PC-3 (cell line): ENCODE measurements at regions not wholly inside any gene's neighbourhood (a gene's known extent, or its start where the extent isn't known, plus 50 kb on each side); places are given as distances from the start of the nearest gene placed in this dataset.

Experiments used
- EZH2 ChIP-seq: fragments of 300-600 bp; sonication (generic); IDR thresholded peaks from one replicate; pipeline ENCODE4 v1.6.1; 2017; ENCODE audit warnings: antibody characterized with exemption, mild to moderate bottlenecking, low read length; ENCODE audit not compliant: unreplicated experiment
- TF ChIP-seq, protein P1 (sequence below): fragments of 300-600 bp; sonication (generic); conservative IDR thresholded peaks from 2 replicates; pipeline ENCODE4 v1.5.1; 2017; ENCODE audit warnings: antibody characterized with exemption, low read depth, mild to moderate bottlenecking, low read length

- TF ChIP-seq, protein P1, sequence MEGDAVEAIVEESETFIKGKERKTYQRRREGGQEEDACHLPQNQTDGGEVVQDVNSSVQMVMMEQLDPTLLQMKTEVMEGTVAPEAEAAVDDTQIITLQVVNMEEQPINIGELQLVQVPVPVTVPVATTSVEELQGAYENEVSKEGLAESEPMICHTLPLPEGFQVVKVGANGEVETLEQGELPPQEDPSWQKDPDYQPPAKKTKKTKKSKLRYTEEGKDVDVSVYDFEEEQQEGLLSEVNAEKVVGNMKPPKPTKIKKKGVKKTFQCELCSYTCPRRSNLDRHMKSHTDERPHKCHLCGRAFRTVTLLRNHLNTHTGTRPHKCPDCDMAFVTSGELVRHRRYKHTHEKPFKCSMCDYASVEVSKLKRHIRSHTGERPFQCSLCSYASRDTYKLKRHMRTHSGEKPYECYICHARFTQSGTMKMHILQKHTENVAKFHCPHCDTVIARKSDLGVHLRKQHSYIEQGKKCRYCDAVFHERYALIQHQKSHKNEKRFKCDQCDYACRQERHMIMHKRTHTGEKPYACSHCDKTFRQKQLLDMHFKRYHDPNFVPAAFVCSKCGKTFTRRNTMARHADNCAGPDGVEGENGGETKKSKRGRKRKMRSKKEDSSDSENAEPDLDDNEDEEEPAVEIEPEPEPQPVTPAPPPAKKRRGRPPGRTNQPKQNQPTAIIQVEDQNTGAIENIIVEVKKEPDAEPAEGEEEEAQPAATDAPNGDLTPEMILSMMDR = no peak
- no peak for TF ChIP-seq EZH2
These were observed 81.4 kb upstream of the LRATD1 start for GRCh38 chr2:14551069-14551468.
